ENCODE measurements at regions not wholly inside any gene's neighbourhood (a gene's known extent, or its start where the extent isn't known, plus 50 kb on each side); places are given as distances from the start of the nearest gene placed in this dataset.

- TF ChIP-seq CTCF (IDR thresholded peaks at IDR 0.05; ENCODE audit: low read depth, low read length, missing control alignments): no peak
- DNase-seq (ENCODE audit: extremely low read depth, low read depth): no peak
- H3K4me3 ChIP-seq (replicated peaks; ENCODE audit: low read depth, low read length): no peak overlapping the region
Observed at GRCh38 chr2:145028101-145028920, 508.4 kb upstream of the ZEB2 start.

- no peak overlapping the region for H3K4me3 ChIP-seq (replicated peaks; ENCODE audit: low read depth, low read length)
- TF ChIP-seq CTCF (IDR thresholded peaks at IDR 0.05; ENCODE audit: low read depth, low read length, missing control alignments): no peak
- no peak for DNase-seq (ENCODE audit: extremely low read depth, low read depth)
Observed at GRCh38 chr2:145026456-145027455, 506.8 kb upstream of the ZEB2 start.

GRCh38 chr2:145025382-145025781 lies 505.5 kb upstream of the ZEB2 start:
- no peak for TF ChIP-seq CTCF (IDR thresholded peaks at IDR 0.05; ENCODE audit: low read depth, low read length, missing control alignments)
- DNase-seq (ENCODE audit: extremely low read depth, low read depth): no peak

GRCh38 chr2:145023334-145023934 lies 503.5 kb upstream of the ZEB2 start:
- no peak for TF ChIP-seq CTCF (IDR thresholded peaks at IDR 0.05; ENCODE audit: low read depth, low read length, missing control alignments)
- DNase-seq (ENCODE audit: extremely low read depth, low read depth): no peak
- no peak overlapping the region for H3K4me3 ChIP-seq (replicated peaks; ENCODE audit: low read depth, low read length)

More at GRCh38 chr2:145025382-145025781, 505.5 kb upstream of the ZEB2 start:
- H3K4me3 ChIP-seq (replicated peaks; ENCODE audit: low read depth, low read length): no peak overlapping the region

- no peak for DNase-seq (ENCODE audit: extremely low read depth, low read depth)
- no peak for TF ChIP-seq CTCF (IDR thresholded peaks at IDR 0.05; ENCODE audit: low read depth, low read length, missing control alignments)
- no peak overlapping the region for H3K4me3 ChIP-seq (replicated peaks; ENCODE audit: low read depth, low read length)
Observed at GRCh38 chr2:145022666-145023333, 502.9 kb upstream of the ZEB2 start.

Data from HFF-Myc (cell line).